GM19463 (cell line): ENCODE measurements at regions not wholly inside any gene's neighbourhood (a gene's known extent, or its start where the extent isn't known, plus 50 kb on each side); places are given as distances from the start of the nearest gene placed in this dataset.

Source experiments
- ATAC-seq: cut with Tn5 transposase; IDR thresholded peaks from one replicate; pipeline ENCODE4 v1.9.1; 2021; ENCODE audit warnings: mild to moderate bottlenecking, moderate library complexity; ENCODE audit not compliant: unreplicated experiment

- no peak for ATAC-seq
These were observed 370.6 kb upstream of the CDH20 start for GRCh38 chr18:60962625-60963024.

- no peak for ATAC-seq
These were observed 367.4 kb upstream of the CDH20 start for GRCh38 chr18:60965856-60966255.

GRCh38 chr18:60966876-60967275 is 366.4 kb upstream of the CDH20 start:
- no peak for ATAC-seq

GRCh38 chr18:60975420-60975819 is 357.8 kb upstream of the CDH20 start:
- no peak for ATAC-seq

GRCh38 chr18:60976976-60977375 is 356.3 kb upstream of the CDH20 start:
- ATAC-seq, result no peak

- no peak for ATAC-seq
These were observed 354.9 kb upstream of the CDH20 start for GRCh38 chr18:60978338-60978737.

GRCh38 chr18:60980422-60981005 is 352.7 kb upstream of the CDH20 start:
- no peak for ATAC-seq

- ATAC-seq, result no peak
These were observed 351.4 kb upstream of the CDH20 start for GRCh38 chr18:60981682-60982328.

- ATAC-seq, result no peak
These were observed 350.9 kb upstream of the CDH20 start for GRCh38 chr18:60982329-60982695.

GRCh38 chr18:60982928-60983327 is 350.3 kb upstream of the CDH20 start:
- ATAC-seq, result no peak

- ATAC-seq, result no peak
These were observed 348.7 kb upstream of the CDH20 start for GRCh38 chr18:60984510-60984909.

GRCh38 chr18:60987963-60988362 is 345.3 kb upstream of the CDH20 start:
- ATAC-seq, result no peak

GRCh38 chr18:60996326-60996725 is 336.9 kb upstream of the CDH20 start:
- ATAC-seq, result no peak

- ATAC-seq, result no peak
These were observed 336.4 kb upstream of the CDH20 start for GRCh38 chr18:60996822-60997221.

- no peak for ATAC-seq
These were observed 332.1 kb upstream of the CDH20 start for GRCh38 chr18:61001138-61001537.

GRCh38 chr18:61006687-61007224 is 326.5 kb upstream of the CDH20 start:
- no peak for ATAC-seq

- no peak for ATAC-seq
These were observed 313.6 kb upstream of the CDH20 start for GRCh38 chr18:61019338-61020301.

GRCh38 chr18:61025596-61025995 is 307.6 kb upstream of the CDH20 start:
- ATAC-seq, result no peak

GRCh38 chr18:61031626-61032025 is 301.6 kb upstream of the CDH20 start:
- ATAC-seq, result no peak

GRCh38 chr18:61034580-61034979 is 298.6 kb upstream of the CDH20 start:
- ATAC-seq, result no peak

- ATAC-seq, result no peak
These were observed 294.0 kb upstream of the CDH20 start for GRCh38 chr18:61039251-61039650.

- no peak for ATAC-seq
These were observed 285.4 kb upstream of the CDH20 start for GRCh38 chr18:61047794-61048193.
